ENCODE measurements at regions not wholly inside any gene's neighbourhood (a gene's known extent, or its start where the extent isn't known, plus 50 kb on each side); places are given as distances from the start of the nearest gene placed in this dataset.

- no peaks in the 10 kb centered on the region for H4K20me1 ChIP-seq (ENCODE audit: insufficient read depth, low read length)
- no peaks in the 10 kb centered on the region for H3K9me3 ChIP-seq (ENCODE audit: low read depth, low read length)
- no peak overlapping the region for H3K27ac ChIP-seq (ENCODE audit: low read depth, low read length)
- H3K79me2 ChIP-seq (ENCODE audit: insufficient read depth, low read length): no peaks in the 10 kb centered on the region
- H3K4me3 ChIP-seq (ENCODE audit: insufficient read depth, low read length): no peak overlapping the region
- no peaks in the 10 kb centered on the region for H3K36me3 ChIP-seq (ENCODE audit: insufficient read depth, low read length)
- no peak for TF ChIP-seq CTCF (IDR thresholded peaks at IDR 0.05; ENCODE audit: extremely low read depth, low read depth, low read length)
- no peak for DNase-seq (ENCODE audit: insufficient read length, low spot score, missing footprints)
- H2AFZ ChIP-seq (ENCODE audit: low read length): no peak overlapping the region
- H3K4me1 ChIP-seq (ENCODE audit: insufficient read depth, low read length): no peaks in the 10 kb centered on the region
- no peak overlapping the region for H3K4me2 ChIP-seq (ENCODE audit: insufficient read depth, low read length)
- H3K27me3 ChIP-seq (ENCODE audit: insufficient read depth, low read length): no peaks in the 10 kb centered on the region
These were observed 313.3 kb upstream of the XYLT1 start for GRCh38 chr16:17784073-17784472.

GRCh38 chr16:17780181-17780580, 309.4 kb upstream of the XYLT1 start:
- Histone ChIP-seq H3K4me1 (ENCODE audit: insufficient read depth, low read length) (peaks cover 9% of the 10 kb centered on the region), H3K9me3 (ENCODE audit: low read depth, low read length) (no peaks in the 10 kb centered on the region), H3K4me3 (ENCODE audit: insufficient read depth, low read length) (no peak overlapping the region), H3K36me3 (ENCODE audit: insufficient read depth, low read length) (no peaks in the 10 kb centered on the region), H4K20me1 (ENCODE audit: insufficient read depth, low read length) (no peaks in the 10 kb centered on the region), H3K27ac (ENCODE audit: low read depth, low read length) (no peak overlapping the region), H3K27me3 (ENCODE audit: insufficient read depth, low read length) (no peaks in the 10 kb centered on the region), H2AFZ (ENCODE audit: low read length) (no peak overlapping the region), H3K4me2 (ENCODE audit: insufficient read depth, low read length) (no peak overlapping the region), H3K79me2 (ENCODE audit: insufficient read depth, low read length) (no peaks in the 10 kb centered on the region)
- no peak for TF ChIP-seq CTCF (IDR thresholded peaks at IDR 0.05; ENCODE audit: extremely low read depth, low read depth, low read length)
- no peak for DNase-seq (ENCODE audit: insufficient read length, low spot score, missing footprints)

- DNase-seq (ENCODE audit: insufficient read length, low spot score, missing footprints): peak; percentile 72
- Histone ChIP-seq H3K9me3 (ENCODE audit: low read depth, low read length) (no peaks in the 10 kb centered on the region), H4K20me1 (ENCODE audit: insufficient read depth, low read length) (no peaks in the 10 kb centered on the region), H3K27me3 (ENCODE audit: insufficient read depth, low read length) (no peaks in the 10 kb centered on the region), H3K36me3 (ENCODE audit: insufficient read depth, low read length) (no peaks in the 10 kb centered on the region), H3K4me1 (ENCODE audit: insufficient read depth, low read length) (peaks cover 15% of the 10 kb centered on the region), H3K4me3 (ENCODE audit: insufficient read depth, low read length) (no peak overlapping the region), H3K27ac (ENCODE audit: low read depth, low read length) (no peak overlapping the region), H3K79me2 (ENCODE audit: insufficient read depth, low read length) (no peaks in the 10 kb centered on the region), H2AFZ (ENCODE audit: low read length) (no peak overlapping the region), H3K4me2 (ENCODE audit: insufficient read depth, low read length) (no peak overlapping the region)
- TF ChIP-seq CTCF (IDR thresholded peaks at IDR 0.05; ENCODE audit: extremely low read depth, low read depth, low read length): no peak
These were observed 306.7 kb upstream of the XYLT1 start for GRCh38 chr16:17777408-17777863.

GRCh38 chr16:17776888-17777287, 306.1 kb upstream of the XYLT1 start:
- H3K4me1 ChIP-seq (ENCODE audit: insufficient read depth, low read length): peaks cover 15% of the 10 kb centered on the region
- no peak overlapping the region for H3K27ac ChIP-seq (ENCODE audit: low read depth, low read length)
- H3K9me3 ChIP-seq (ENCODE audit: low read depth, low read length): no peaks in the 10 kb centered on the region
- no peak overlapping the region for H3K4me2 ChIP-seq (ENCODE audit: insufficient read depth, low read length)
- H3K4me3 ChIP-seq (ENCODE audit: insufficient read depth, low read length): no peak overlapping the region
- no peaks in the 10 kb centered on the region for H3K27me3 ChIP-seq (ENCODE audit: insufficient read depth, low read length)
- H3K36me3 ChIP-seq (ENCODE audit: insufficient read depth, low read length): no peaks in the 10 kb centered on the region
- TF ChIP-seq CTCF (IDR thresholded peaks at IDR 0.05; ENCODE audit: extremely low read depth, low read depth, low read length): no peak
- no peaks in the 10 kb centered on the region for H4K20me1 ChIP-seq (ENCODE audit: insufficient read depth, low read length)
- DNase-seq (ENCODE audit: insufficient read length, low spot score, missing footprints): peak; percentile 63
- H2AFZ ChIP-seq (ENCODE audit: low read length): no peak overlapping the region
- no peaks in the 10 kb centered on the region for H3K79me2 ChIP-seq (ENCODE audit: insufficient read depth, low read length)

All from osteoblast (primary cell).